Prostate gland (tissue), 2 donors: ENCODE measurements at regions not wholly inside any gene's neighbourhood (a gene's known extent, or its start where the extent isn't known, plus 50 kb on each side); places are given as distances from the start of the nearest gene placed in this dataset.

Experiments used
- POLR2A ChIP-seq: fragments of 450-650 bp; IDR thresholded peaks from one replicate; pipeline ENCODE4 v1.6.1; 2016; ENCODE audit warnings: antibody characterized with exemption, mild to moderate bottlenecking
- POLR2AphosphoS5 ChIP-seq: sonication (generic); formaldehyde crosslinking; IDR thresholded peaks from one replicate; pipeline ENCODE4 v1.6.1; 2017; ENCODE audit warnings: antibody characterized with exemption
- TF ChIP-seq, protein P1 (sequence below), 4 experiments: fragments of 200-600 bp in 2 of 4; fragments of 450-650 bp in 2 of 4; sonication (generic) in 2 of 4; IDR thresholded peaks; 1 replicate in 3 of 4; 2 replicates in 1 of 4; pipeline ENCODE4 v1.5.1; 2016 to 2019; ENCODE audit warnings: antibody characterized with exemption in 4 of 4, mild to moderate bottlenecking in 2 of 4, moderate library complexity in 2 of 4

DNA sequence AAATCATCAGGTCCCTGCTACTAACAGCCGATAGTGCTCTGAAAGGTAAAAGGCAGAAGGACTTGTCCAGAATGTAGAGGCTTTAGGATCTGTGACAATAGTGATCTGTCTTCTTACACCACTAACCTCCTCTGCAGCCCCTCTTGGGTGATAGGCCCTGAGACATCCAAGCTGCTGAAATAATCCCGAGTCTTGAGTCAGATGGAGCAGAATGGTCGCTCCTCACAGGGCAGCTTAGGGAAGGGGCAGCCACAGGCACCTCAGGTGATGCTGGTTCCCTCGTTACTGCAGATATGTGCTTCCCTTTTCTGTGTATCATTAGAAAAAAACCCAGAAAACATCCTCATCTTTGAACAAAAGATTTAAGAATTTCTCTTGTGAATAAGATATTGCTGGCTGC lies 157.1 kb upstream of the DLX2 start:
- TF ChIP-seq, protein P1, sequence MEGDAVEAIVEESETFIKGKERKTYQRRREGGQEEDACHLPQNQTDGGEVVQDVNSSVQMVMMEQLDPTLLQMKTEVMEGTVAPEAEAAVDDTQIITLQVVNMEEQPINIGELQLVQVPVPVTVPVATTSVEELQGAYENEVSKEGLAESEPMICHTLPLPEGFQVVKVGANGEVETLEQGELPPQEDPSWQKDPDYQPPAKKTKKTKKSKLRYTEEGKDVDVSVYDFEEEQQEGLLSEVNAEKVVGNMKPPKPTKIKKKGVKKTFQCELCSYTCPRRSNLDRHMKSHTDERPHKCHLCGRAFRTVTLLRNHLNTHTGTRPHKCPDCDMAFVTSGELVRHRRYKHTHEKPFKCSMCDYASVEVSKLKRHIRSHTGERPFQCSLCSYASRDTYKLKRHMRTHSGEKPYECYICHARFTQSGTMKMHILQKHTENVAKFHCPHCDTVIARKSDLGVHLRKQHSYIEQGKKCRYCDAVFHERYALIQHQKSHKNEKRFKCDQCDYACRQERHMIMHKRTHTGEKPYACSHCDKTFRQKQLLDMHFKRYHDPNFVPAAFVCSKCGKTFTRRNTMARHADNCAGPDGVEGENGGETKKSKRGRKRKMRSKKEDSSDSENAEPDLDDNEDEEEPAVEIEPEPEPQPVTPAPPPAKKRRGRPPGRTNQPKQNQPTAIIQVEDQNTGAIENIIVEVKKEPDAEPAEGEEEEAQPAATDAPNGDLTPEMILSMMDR (IDR thresholded peaks at IDR 0.05), result no peak
- TF ChIP-seq POLR2A (no peak), POLR2AphosphoS5 (no peak)
